ENCODE measurements at regions not wholly inside any gene's neighbourhood (a gene's known extent, or its start where the extent isn't known, plus 50 kb on each side); places are given as distances from the start of the nearest gene placed in this dataset.

GRCh38 chr16:86095906-86096485 lies 197.0 kb downstream of the IRF8 start:
- TF ChIP-seq ELF4 (IDR thresholded peaks at IDR 0.05) (no peak), HDGF (IDR thresholded peaks at IDR 0.05; ENCODE audit: borderline replicate concordance) (no peak), L3MBTL2 (conservative IDR thresholded peaks at IDR 0.05) (no peak), FOXK2 (IDR thresholded peaks at IDR 0.05) (no peak)
- no peak for DNase-seq (ENCODE audit: extremely low spot score)
- POLR2A ChIA-PET, result no interaction called here
- CTCF ChIA-PET, result no interaction called here

- CTCF ChIA-PET, result no interaction called here
- TF ChIP-seq CTBP1 (IDR thresholded peaks at IDR 0.05; ENCODE audit: borderline replicate concordance) (no peak), NFRKB (IDR thresholded peaks at IDR 0.05) (no peak), FOXM1 (IDR thresholded peaks at IDR 0.05; ENCODE audit: borderline replicate concordance) (no peak), FOXA1 (IDR thresholded peaks at IDR 0.05) (no peak), L3MBTL2 (conservative IDR thresholded peaks at IDR 0.05) (no peak), ZNF384 (IDR thresholded peaks at IDR 0.05) (no peak), ARNT (IDR thresholded peaks at IDR 0.05) (no peak), BHLHE40 (IDR thresholded peaks at IDR 0.05; ENCODE audit: borderline replicate concordance) (no peak)
- POLR2A ChIA-PET, result no interaction called here
- DNase-seq (ENCODE audit: extremely low spot score), result no peak
Measured at GRCh38 chr16:86096850-86097249, 197.9 kb downstream of the IRF8 start.

- ChIA-PET CTCF (no interaction called here), POLR2A (no interaction called here)
- TF ChIP-seq ELF4 (IDR thresholded peaks at IDR 0.05) (no peak), SUZ12 (IDR thresholded peaks at IDR 0.05) (no peak), ARNT (IDR thresholded peaks at IDR 0.05) (no peak), SP1 (IDR thresholded peaks at IDR 0.05) (no peak), NFRKB (IDR thresholded peaks at IDR 0.05) (no peak), FOXA1 (IDR thresholded peaks at IDR 0.05) (no peak), BHLHE40 (IDR thresholded peaks at IDR 0.05; ENCODE audit: borderline replicate concordance) (no peak), ZNF384 (IDR thresholded peaks at IDR 0.05) (no peak), CTBP1 (IDR thresholded peaks at IDR 0.05; ENCODE audit: borderline replicate concordance) (no peak), FOXM1 (IDR thresholded peaks at IDR 0.05; ENCODE audit: borderline replicate concordance) (no peak), FOXK2 (IDR thresholded peaks at IDR 0.05) (no peak), L3MBTL2 (conservative IDR thresholded peaks at IDR 0.05) (no peak), TARDBP (IDR thresholded peaks at IDR 0.05) (no peak), HDGF (IDR thresholded peaks at IDR 0.05; ENCODE audit: borderline replicate concordance) (no peak), PKNOX1 (IDR thresholded peaks at IDR 0.05) (no peak), LEF1 (IDR thresholded peaks at IDR 0.05; ENCODE audit: borderline replicate concordance) (no peak)
- no peak for DNase-seq (ENCODE audit: extremely low spot score)
Measured at GRCh38 chr16:86099326-86099725, 200.4 kb downstream of the IRF8 start.

- TF ChIP-seq ELF4 (IDR thresholded peaks at IDR 0.05) (no peak), ZNF384 (IDR thresholded peaks at IDR 0.05) (no peak), SUZ12 (IDR thresholded peaks at IDR 0.05) (no peak), TARDBP (IDR thresholded peaks at IDR 0.05) (no peak), FOXM1 (IDR thresholded peaks at IDR 0.05; ENCODE audit: borderline replicate concordance) (no peak), NFRKB (IDR thresholded peaks at IDR 0.05) (no peak), LEF1 (IDR thresholded peaks at IDR 0.05; ENCODE audit: borderline replicate concordance) (no peak), FOXK2 (IDR thresholded peaks at IDR 0.05) (no peak)
- POLR2A ChIA-PET, result no interaction called here
- DNase-seq (ENCODE audit: extremely low spot score), result no peak
- CTCF ChIA-PET, result no interaction called here
Measured at GRCh38 chr16:86100205-86101136, 201.5 kb downstream of the IRF8 start.

- ChIA-PET POLR2A (no interaction called here), CTCF (no interaction called here)
- no peak for DNase-seq (ENCODE audit: extremely low spot score)
- no peak for TF ChIP-seq HDGF (IDR thresholded peaks at IDR 0.05; ENCODE audit: borderline replicate concordance)
- TF ChIP-seq SUZ12 (IDR thresholded peaks at IDR 0.05), result no peak
- no peak for TF ChIP-seq ARNT (IDR thresholded peaks at IDR 0.05)
Measured at GRCh38 chr16:86101137-86101896, 202.4 kb downstream of the IRF8 start.

- no peak for TF ChIP-seq NFRKB (IDR thresholded peaks at IDR 0.05)
- TF ChIP-seq FOXK2 (IDR thresholded peaks at IDR 0.05), result no peak
- no peak for TF ChIP-seq ELF4 (IDR thresholded peaks at IDR 0.05)
- TF ChIP-seq LEF1 (IDR thresholded peaks at IDR 0.05; ENCODE audit: borderline replicate concordance), result no peak
- TF ChIP-seq ARNT (IDR thresholded peaks at IDR 0.05), result no peak
- no peak for TF ChIP-seq CTBP1 (IDR thresholded peaks at IDR 0.05; ENCODE audit: borderline replicate concordance)
- TF ChIP-seq SP1 (IDR thresholded peaks at IDR 0.05), result no peak
- no peak for TF ChIP-seq HDGF (IDR thresholded peaks at IDR 0.05; ENCODE audit: borderline replicate concordance)
- TF ChIP-seq L3MBTL2 (conservative IDR thresholded peaks at IDR 0.05), result no peak
- no peak for TF ChIP-seq TARDBP (IDR thresholded peaks at IDR 0.05)
- TF ChIP-seq SUZ12 (IDR thresholded peaks at IDR 0.05), result no peak
- TF ChIP-seq FOXM1 (IDR thresholded peaks at IDR 0.05; ENCODE audit: borderline replicate concordance), result no peak
- TF ChIP-seq BHLHE40 (IDR thresholded peaks at IDR 0.05; ENCODE audit: borderline replicate concordance), result no peak
- CTCF ChIA-PET, result no interaction called here
- DNase-seq (ENCODE audit: extremely low spot score), result no peak
- POLR2A ChIA-PET, result no interaction called here
Measured at GRCh38 chr16:86101897-86102157, 202.9 kb downstream of the IRF8 start.

- ChIA-PET CTCF (no interaction called here), POLR2A (no interaction called here)
- TF ChIP-seq NFRKB (IDR thresholded peaks at IDR 0.05) (no peak), LEF1 (IDR thresholded peaks at IDR 0.05; ENCODE audit: borderline replicate concordance) (no peak)
- no peak for DNase-seq (ENCODE audit: extremely low spot score)
Measured at GRCh38 chr16:86103320-86103719, 204.4 kb downstream of the IRF8 start.
